ENCODE measurements at regions not wholly inside any gene's neighbourhood (a gene's known extent, or its start where the extent isn't known, plus 50 kb on each side); places are given as distances from the start of the nearest gene placed in this dataset.

DNA sequence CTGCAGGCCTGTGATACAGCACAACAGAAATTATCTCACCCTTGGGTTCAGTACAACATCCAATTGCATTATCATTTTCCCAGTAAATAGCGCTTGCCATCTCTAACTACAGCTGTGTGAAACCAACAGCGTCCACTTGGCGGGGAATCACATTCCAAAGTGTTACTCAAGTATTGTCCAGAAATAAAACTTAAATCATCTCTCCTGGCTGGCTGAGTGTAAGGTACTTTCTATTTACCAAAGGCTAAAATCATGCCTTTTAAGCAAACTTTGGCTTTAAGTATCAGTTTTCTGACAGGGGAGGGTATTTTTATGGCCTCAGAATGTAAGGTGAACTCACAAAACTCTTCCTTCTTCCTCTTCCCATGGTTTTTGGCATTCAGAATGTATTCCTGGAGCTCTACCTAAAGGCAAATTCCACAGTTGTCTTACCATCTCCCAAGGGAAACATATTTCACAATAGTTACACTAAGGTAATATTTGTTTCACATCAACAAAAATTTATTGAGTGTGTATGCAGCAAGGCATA lies 205.6 kb upstream of the MPDZ start:
- TF ChIP-seq ARNTL (CRISPR knock-in tag; IDR thresholded peaks at IDR 0.05; ENCODE audit: borderline replicate concordance, low read depth) (no peak), CSRNP3 (CRISPR knock-in tag; IDR thresholded peaks at IDR 0.05) (no peak), OSR1 (CRISPR knock-in tag; IDR thresholded peaks at IDR 0.05) (no peak), ESRRG (CRISPR knock-in tag; IDR thresholded peaks at IDR 0.05) (no peak), SNAI2 (CRISPR knock-in tag; IDR thresholded peaks at IDR 0.05) (no peak), GLIS3 (CRISPR knock-in tag; IDR thresholded peaks at IDR 0.05) (no peak), CSDC2 (CRISPR knock-in tag; IDR thresholded peaks at IDR 0.05) (no peak), ZFP30 (CRISPR knock-in tag; IDR thresholded peaks at IDR 0.05) (no peak), ZNF70 (CRISPR knock-in tag; IDR thresholded peaks at IDR 0.05) (no peak), RARB (CRISPR knock-in tag; IDR thresholded peaks at IDR 0.05) (no peak), CREB5 (CRISPR knock-in tag; IDR thresholded peaks at IDR 0.05; ENCODE audit: low read depth) (no peak), ZFP3 (CRISPR knock-in tag; IDR thresholded peaks at IDR 0.05) (no peak)
- TF ChIP-seq, protein P1, sequence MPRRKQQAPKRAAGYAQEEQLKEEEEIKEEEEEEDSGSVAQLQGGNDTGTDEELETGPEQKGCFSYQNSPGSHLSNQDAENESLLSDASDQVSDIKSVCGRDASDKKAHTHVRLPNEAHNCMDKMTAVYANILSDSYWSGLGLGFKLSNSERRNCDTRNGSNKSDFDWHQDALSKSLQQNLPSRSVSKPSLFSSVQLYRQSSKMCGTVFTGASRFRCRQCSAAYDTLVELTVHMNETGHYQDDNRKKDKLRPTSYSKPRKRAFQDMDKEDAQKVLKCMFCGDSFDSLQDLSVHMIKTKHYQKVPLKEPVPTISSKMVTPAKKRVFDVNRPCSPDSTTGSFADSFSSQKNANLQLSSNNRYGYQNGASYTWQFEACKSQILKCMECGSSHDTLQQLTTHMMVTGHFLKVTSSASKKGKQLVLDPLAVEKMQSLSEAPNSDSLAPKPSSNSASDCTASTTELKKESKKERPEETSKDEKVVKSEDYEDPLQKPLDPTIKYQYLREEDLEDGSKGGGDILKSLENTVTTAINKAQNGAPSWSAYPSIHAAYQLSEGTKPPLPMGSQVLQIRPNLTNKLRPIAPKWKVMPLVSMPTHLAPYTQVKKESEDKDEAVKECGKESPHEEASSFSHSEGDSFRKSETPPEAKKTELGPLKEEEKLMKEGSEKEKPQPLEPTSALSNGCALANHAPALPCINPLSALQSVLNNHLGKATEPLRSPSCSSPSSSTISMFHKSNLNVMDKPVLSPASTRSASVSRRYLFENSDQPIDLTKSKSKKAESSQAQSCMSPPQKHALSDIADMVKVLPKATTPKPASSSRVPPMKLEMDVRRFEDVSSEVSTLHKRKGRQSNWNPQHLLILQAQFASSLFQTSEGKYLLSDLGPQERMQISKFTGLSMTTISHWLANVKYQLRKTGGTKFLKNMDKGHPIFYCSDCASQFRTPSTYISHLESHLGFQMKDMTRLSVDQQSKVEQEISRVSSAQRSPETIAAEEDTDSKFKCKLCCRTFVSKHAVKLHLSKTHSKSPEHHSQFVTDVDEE (CRISPR knock-in tag; IDR thresholded peaks at IDR 0.05) = no peak
- TF ChIP-seq, protein P2, sequence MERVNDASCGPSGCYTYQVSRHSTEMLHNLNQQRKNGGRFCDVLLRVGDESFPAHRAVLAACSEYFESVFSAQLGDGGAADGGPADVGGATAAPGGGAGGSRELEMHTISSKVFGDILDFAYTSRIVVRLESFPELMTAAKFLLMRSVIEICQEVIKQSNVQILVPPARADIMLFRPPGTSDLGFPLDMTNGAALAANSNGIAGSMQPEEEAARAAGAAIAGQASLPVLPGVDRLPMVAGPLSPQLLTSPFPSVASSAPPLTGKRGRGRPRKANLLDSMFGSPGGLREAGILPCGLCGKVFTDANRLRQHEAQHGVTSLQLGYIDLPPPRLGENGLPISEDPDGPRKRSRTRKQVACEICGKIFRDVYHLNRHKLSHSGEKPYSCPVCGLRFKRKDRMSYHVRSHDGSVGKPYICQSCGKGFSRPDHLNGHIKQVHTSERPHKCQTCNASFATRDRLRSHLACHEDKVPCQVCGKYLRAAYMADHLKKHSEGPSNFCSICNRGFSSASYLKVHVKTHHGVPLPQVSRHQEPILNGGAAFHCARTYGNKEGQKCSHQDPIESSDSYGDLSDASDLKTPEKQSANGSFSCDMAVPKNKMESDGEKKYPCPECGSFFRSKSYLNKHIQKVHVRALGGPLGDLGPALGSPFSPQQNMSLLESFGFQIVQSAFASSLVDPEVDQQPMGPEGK (CRISPR knock-in tag; IDR thresholded peaks at IDR 0.05; ENCODE audit: borderline replicate concordance) = no peak

Measured in SK-N-SH treated with all-trans-retinoic acid at 6 μM for 48 hours (cell line).